Stimulated activated CD4-positive, alpha-beta T cell treated with anti-CD3 and anti-CD28 coated beads, Interleukin-2, amount 100 ng/mL, for 24 hours (primary cell): ENCODE measurements at regions not wholly inside any gene's neighbourhood (a gene's known extent, or its start where the extent isn't known, plus 50 kb on each side); places are given as distances from the start of the nearest gene placed in this dataset.

Experiments
- DNase-seq, 2 donors: peaks; one replicate each; pipeline ENCODE4 v3.0.0-alpha.2; 2020

DNA sequence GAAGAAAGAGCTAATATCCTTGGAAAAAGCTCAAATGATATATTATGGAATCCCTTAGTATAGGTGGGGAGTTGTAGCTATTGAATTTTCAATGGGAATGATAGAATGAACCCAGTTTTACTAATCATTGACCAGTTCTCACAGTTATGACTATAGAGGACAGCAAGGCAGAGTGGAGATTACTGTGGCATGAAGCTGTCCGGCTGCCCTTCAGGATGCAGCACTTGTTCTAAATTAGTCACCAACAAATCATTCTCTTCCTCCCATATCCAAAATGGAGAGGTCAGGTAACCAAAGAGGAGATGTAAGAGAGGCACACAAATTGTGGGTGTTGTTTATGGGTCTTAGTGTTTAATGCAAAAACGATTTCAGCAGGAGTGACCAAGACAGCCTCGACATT lies 1490.0 kb upstream of the MIR17HG start:
- DNase-seq, result no peak

DNA sequence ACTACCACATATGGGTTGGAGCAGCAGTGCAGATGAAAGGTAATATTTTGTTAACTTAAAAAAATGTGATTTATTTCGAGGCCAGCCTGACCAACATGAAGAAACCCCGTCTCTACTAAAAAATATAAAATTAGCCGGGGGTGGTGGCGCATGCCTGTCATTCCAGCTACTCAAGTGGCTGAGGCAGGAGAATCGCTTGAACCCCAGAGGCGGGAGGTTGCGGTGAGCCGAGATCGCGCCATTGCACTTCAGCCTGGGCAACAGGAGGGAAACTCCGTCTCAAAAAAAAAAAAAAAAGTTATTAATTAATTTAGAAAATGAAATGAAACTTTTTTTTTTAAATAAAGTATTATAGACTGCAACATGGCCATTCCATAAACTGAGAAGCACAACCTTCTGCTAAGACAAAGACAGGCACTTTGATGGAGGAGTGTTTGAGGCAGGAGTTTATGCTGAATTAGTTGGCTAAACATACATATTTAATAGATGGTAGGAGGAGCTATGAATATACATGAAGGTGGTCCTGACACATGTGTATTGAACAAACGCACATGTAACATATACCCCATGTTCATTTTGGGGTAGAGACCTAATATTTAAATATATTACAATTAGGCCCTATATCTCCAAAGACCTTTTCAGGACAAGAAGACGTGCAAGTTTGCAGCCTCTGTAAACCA lies 1485.3 kb upstream of the MIR17HG start:
- no peak for DNase-seq

DNA sequence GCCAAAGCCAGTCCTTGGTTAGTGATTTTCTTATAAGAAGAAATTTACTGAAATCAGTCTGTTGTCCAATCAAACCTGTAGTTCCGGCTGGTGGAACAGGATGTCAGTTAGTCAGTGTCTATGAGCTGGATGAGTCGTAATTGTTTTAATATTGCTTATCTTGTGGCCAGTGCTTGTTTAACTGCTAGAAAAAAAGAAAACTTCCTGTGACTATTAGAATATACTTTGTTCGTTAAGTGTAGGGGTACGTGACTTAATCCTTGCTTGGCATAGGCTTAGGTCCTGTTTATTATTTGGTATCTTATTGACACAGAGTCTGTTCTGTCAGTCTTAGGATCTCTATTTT lies 1484.8 kb upstream of the MIR17HG start:
- DNase-seq, result no peak

DNA sequence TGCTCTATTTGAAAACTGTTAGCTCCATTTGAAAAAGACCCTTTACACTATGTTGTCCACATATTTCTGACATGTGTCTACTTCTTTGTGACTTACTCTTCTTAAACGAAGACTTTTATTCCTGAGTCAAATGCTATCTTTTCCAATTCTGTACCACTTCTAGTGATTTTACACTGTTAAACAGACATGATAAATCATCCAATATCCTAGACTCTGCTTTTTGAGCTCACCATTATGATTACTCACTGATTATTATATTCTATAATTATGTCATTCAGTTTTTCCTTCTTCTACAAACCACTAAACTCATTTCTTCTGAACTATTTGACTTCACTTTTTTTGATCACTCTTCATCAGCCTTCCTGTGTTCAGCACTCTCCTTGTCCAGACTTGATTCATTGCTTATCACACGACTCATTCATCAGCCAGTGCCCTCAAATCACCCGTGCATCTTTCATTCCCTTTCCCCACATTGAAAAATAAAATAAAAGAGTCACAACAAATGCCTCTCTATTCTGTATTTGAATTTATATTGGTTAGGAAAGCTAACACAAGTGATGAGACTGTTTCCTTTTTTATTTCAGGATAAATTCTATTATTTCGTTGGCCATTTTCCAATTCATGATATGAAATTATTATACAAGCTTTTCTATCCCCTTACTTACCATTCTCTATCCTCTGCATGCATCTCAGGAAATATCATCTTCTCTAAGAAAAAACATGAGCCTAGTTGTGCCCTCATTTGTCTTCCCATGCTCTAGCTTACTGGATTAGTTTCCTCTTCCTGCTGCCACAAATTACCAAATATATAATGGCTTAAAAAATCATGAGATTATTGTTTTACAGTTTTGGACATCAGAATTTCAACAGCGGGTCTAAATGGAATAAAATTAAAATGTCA lies 1482.1 kb upstream of the MIR17HG start:
- DNase-seq, result no peak

DNA sequence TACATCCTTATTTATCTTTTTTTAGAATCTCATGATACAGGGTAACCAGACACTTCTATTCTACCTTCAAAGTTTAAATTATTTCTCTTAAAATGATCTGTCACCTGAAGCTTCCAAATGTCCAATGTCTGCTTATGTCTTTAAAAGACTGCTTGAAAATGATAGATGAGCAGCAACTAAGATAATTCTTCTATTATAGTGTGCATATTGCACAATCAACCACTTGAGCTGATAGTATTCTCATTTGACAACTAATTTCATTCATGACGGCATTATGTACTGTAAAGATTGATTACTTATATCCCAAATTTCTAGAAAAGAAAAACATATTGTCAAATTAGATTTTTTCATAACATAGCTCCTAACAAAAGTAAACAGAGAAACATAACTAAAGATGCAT lies 1478.2 kb upstream of the MIR17HG start:
- no peak for DNase-seq

DNA sequence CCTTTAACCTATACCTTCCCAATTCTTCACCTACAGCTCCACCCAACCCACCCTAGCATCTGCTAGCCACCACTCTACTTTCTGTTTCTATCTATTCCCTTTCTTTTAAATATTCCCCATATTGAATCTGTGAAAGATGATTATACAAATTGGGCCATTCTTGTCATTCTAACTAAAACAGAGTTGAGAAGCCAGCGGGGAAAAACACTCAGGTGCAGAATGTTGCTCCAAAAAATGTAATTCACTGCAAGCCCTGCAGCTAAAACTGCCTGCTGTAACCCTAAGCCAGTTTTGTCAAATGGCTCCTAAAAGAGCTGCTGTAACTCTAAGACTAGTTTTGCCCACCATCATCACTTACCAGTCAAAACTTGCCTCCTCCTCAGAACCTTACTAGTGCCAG lies 1468.6 kb upstream of the MIR17HG start:
- no peak for DNase-seq

DNA sequence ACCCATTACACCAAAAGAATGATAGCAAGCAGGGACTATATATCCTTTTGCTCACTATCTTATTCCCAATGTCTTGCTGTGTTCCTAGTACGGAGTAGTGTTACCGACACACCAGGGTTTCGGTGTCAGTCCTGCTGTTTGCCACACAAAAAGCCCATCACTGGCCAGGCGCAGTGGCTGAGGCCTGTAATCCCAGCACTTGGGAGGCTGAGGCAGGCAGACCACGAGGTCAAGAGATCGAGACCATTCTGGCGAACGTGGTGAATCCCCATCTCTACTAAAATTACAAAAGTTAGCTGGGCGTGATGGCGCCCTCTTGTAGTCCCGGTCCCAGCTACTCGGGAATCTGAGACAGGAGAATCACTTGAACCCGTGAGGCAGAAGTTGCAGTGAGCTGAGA lies 1467.3 kb upstream of the MIR17HG start:
- DNase-seq, result no peak

DNA sequence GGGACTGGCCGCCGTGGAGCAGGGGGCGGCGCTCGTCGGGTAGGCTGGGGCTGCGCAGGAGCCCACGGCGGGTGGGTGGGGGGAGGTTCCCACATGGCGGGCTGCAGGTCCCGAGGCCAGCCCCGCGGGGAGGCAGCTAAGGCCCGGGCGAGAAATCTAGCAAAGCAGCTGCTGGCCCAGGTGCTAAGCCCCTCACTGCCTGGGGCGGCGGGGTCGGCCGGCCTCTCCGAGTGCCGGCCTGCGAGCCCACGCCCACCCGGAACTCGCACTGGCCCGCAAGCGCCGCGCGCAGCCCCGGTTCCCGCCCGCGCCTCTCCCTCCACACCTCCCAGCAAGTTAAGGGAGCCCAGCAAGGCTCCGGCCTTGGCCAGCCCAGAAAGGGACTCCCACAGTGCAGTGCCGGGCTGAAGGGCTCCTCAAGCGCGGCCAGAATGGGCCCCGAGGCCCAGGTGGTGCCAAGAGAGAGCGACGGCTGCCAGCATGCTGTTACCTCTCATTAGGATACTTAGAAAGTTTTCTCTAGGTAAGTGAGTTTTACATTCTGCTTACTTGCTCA lies 1463.5 kb upstream of the MIR17HG start:
- DNase-seq, result no peak

DNA sequence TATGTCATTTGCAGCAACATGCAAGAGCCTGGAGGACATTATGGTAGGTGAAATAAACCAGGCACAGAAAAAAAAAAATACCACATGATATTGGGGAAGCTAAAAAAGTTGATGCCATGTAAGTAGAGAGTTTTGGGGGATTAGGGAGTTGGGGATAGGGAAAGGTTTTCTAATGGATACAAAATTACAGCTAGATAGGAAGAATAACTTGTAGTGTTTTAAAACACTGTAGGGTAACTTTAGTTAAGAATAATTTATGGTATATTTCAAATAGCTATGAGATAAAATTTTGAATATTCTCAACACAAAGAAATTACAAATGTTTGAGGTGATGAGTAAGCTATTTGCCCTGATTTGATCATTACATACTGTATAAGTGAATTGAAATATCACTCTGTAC lies 1456.7 kb upstream of the MIR17HG start:
- no peak for DNase-seq

DNA sequence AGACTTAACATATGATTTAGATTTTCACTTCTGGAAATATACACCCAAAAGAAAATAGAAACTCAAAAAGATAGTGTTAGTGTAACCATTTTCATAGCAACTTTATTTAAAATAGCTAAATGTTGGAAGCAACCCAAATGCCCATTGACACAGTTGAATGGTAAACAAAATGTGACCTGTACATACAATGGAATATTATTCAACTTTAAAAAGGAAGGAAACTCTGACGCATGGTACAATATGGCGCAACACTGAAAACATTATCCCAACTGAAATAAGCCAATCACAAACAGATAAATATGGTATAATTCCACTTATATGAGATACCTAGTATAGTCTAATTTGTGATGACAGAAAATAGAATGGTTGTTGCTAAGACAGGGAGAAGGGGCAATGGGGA lies 1456.1 kb upstream of the MIR17HG start:
- DNase-seq, result no peak

DNA sequence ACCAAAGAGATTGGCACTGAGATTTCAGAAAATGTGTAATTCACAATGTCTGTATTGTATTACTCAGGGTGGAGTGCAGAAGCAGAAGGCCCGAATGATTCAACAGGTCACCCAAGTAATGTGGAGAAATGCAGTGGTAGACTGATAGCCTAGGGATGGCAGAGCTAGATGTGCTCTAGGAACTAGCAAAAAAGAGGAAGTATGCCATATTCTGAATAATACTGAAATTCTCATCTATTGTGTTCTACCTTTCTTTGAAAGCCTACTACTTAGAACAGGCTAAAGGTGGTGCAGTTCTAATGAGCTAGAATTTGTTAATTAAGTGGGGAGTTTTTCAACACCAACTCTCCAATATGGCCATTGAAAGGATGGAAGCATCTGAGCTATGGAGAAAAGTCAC lies 1449.8 kb upstream of the MIR17HG start:
- DNase-seq, result no peak

DNA sequence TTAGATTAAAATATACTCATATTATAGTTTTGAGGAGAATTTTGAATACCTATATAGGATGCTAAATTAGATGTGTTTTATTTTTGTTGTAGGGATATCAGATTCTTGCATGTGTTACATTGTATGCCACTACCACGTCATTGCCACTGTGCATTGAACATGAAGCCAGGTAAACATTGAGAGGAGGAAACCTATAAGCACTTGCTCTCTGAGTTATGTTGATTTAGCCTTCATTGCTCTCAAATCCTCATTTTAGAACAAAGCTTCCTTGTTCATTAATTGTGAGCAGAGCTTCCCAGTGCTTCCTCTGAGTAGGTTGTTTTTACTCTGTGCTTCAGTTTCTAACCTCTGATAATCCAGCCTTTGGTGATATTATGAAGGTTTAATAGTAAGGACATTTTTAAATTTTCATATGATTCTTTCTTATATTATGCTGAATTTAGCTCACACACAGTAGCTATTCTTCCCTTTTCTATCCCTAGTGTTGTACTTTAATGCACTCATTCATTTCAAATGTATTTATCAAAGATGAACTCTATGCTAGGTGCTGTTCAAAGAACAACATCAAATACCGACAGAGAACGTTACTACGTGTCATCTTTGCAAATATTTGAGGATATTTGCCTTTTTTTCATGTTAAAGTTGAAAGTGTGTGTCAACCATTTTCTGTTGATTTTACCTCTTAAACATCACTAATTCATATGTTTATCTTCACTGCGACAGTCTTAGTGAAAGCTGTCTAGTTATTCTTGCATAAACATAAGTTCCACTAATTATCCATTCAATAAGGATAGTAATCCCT lies 1448.0 kb upstream of the MIR17HG start:
- DNase-seq, result no peak

DNA sequence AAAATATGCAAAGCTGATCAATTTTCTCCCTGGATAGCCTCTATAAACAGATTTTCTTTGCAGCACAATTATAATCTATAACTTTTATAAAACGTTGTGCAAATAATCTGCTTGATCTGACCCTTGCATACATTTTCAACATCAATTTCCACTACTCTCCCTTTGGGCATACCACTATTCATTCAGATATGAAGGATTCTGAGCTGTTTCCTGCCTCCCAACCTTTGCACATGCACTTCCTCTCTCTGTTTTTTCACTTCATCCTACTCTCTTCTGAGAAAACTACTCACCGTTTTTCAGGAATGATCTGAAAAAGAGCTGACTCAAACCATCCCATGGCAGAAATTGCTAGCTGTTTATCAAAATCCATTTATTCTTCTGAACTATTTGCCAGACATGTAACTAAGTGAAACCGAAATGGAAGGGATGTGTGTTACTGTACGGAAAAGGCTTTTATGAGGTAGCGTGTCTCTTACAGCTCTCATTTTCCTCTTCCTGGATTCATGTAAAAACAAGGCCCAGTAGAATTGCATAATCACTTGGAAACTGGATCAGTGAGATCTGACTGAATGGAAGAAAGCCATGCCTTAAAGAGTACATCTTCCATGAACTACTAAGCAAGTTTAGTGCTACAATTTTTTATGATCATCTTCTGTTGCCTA lies 1447.3 kb upstream of the MIR17HG start:
- no peak for DNase-seq

DNA sequence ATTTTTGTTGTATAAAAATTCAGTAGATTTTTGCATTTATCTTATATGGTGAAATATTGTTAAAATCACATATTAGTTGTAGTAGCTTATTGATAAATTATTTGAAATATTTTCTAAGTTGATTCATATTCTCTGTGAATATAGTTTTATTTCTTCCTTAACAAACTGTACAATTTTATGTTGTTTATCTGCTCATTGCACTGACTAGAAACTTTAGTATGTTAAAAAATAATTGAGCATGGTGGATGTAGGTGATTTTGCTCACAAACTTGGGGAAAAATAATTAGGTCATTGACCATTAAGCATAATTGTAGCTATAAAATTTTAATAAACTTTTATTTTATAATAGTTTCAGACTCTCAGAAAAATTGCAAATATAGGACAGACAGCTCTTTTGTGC lies 1445.3 kb upstream of the MIR17HG start:
- no peak for DNase-seq

DNA sequence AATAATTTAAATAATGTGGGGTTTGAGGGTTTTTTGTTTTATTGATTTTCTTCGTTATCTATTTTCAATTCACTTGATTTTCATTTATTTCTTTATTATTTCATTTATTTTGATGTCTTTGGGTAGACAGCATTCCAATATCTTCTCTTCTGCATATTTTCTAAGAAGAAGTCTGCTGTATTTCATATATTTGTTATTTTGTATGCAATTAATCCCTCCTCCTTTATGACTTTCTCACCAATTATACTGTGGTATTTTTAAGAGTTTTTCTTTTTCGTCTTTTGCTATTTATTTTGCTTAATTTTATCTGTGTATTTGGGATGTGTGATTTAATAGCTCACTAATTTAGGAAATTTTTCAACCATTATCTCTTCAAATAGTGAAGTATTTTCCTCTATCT lies 1444.4 kb upstream of the MIR17HG start:
- no peak for DNase-seq

DNA sequence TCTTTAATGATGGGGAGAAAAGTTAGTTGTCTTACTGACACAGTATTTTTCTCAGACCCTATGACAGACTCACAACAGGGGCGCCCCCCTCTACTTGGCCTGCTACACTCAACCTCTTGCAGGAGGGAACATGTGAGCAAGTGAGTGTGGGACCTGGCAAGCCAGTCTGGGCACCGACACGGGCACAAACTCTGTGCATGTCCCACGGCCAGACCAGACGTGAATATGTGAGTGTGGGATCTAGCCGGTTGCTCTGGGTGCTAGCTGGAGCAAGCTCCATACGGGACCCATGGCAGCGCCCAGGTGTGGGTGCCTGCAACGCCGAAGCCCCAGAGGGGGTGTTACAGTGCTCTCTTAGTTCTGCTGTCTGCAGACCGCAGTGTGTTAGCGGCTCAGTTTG lies 1437.3 kb upstream of the MIR17HG start:
- DNase-seq, result no peak

DNA sequence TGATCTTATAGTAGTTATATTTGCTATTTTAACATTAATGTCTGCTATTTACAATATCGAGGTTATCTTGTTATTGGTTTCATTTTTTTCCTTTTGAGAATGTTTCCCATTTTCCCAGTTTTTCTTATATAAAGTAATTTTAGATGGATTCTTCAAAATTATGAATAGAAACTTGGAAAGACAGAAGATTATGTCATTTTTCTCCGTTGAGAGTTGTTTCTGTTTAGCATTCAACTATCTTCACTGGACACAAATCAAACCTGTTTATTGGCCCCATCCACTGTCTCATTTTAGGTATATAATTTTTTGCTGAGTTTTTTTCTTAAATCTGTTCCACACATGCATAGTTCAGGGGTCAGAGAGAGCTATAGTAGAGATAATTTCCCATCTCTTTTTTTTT lies 1430.9 kb upstream of the MIR17HG start:
- DNase-seq, result no peak

DNA sequence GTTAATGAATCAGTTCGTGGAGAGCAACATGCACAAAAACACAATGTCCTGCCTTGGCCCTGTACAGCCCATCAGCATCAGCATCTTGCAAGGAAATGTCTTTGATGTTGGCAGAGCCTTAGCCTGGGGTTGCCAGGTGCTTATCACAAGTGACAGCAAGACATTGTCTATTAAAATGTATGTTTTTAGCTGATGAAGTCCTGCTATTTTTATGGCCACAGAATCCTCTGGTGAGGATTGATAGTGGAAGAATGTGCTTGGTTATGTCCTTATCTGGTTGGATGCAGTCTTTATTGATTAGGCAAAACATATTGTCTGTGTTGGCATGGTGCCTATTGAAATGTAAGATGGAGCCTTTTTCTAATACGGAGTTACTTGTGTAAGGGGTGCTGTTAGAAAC lies 1427.0 kb upstream of the MIR17HG start:
- no peak for DNase-seq

DNA sequence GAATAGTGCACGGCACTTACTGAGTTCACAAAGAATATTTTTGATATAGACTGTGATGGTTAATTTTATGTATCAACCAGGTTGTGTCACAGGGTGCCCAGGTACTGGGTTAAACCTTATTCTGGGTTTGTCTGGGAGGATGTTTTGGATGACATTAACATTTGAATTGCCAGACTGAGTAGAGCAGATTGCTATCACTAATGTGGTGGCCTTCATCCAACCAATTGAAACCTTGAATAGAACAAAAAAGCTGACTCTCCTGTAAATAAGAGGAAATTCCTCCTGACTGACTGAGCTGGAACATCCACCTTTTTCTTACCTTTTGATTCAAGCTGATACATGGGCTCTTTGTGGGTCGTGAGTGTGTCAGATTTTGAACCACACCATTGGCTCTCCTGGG lies 1424.4 kb upstream of the MIR17HG start:
- DNase-seq, result no peak

DNA sequence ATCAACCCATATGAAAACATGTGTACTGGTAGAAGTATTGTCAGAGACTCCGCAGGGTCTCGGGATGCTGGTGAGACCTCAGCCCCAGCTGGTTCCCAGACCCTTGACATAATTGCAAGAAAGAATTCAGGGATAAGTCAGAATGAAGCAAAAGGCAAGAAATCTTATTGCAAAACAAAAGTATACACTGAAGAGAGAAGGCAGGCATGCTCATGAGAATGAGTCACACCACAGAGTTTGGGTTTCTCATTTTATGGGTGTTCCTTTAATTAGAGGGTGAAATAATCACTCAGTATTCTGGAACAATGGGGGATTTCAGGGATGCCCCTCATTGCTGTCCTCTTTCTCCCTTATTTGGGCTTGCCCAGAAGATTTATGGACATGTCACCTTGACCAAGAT lies 1423.8 kb upstream of the MIR17HG start:
- no peak for DNase-seq

DNA sequence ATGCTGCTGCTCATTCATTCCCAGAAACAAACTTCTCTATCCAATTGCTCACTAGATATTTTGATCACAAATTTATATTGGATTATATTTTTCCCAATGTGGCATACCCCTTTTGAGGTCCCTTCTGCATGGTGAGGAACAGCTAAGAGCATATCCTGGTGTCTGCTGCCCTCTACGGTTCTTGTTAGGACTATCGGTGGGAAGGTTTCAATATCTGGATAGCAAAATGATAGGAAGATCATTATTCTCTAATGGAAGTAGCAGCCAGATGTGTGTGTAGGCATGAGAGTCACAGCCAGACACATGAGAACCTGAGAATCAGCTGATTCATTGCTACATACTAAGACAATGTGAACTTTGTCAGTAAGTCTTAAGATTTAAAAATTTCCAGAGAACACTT lies 1422.4 kb upstream of the MIR17HG start:
- DNase-seq, result no peak

DNA sequence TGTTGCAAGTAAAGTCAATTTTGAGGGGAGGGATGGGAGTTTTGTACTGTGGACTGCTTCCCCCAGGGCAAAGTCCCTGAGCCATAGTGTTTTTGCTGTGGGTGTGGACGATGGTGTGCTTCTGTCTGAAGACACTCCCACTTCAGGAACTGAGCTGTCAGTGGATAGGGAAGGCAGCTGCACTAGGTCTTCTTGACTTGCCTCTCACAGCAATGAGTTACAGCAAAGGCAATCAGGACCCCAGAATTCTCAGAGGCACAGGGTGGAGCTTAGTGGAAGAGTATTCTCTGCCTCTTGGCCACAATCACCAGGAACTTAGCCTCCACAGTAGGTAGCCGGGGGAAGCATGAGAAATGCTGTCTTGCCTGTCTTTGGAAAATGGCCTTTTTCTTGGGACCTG lies 1416.6 kb upstream of the MIR17HG start:
- no peak for DNase-seq

DNA sequence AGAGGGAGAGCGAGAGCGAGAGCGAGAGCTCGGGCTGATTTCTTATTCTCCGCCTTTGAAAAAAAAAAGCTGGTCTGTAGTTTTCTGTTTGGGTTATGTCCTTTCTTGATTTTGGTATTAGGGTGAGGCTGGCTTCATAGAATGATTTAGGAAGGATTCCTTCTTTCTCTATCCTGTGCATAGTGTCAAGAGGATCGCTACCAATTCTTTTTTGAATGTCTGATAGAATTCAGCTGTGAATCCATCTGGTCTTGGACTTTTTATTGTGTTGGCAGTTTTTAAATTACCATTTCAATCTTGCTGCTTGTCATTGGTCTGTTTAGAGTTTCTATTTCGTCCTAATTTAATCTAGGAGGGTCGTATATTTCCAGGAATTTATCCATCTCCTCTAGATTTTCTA lies 1414.6 kb upstream of the MIR17HG start:
- DNase-seq, result no peak
